ENCODE measurements at regions not wholly inside any gene's neighbourhood (a gene's known extent, or its start where the extent isn't known, plus 50 kb on each side); places are given as distances from the start of the nearest gene placed in this dataset.
A peak's percentile ranks its signal among the peaks of the same experiment; 100 is the strongest.
"Not testable (repeated sequence)": the region's sequence is repeated elsewhere in the genome, so short reads cannot be mapped to it uniquely, and the experiment has no call there.

DNA sequence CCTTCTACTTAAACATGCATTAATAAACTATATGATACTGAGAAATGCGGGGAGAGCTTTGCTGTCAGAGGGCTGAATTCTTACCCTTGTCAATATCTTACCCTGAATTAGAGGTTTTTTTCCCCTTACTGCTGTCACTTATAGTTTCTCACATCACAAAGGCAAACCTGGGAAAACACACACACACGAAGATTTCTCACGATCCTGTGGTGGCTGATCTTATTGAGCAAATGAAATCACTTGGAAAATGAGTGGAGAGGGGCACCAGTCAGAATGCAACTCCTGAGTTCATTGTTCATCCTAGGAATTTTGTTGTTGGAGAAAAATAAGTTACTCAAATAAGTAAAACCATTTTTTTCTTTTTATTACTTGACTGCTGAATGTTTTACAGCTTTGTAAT lies 673.6 kb downstream of the EDEM1 start:
- DNase-seq, result no peak

DNA sequence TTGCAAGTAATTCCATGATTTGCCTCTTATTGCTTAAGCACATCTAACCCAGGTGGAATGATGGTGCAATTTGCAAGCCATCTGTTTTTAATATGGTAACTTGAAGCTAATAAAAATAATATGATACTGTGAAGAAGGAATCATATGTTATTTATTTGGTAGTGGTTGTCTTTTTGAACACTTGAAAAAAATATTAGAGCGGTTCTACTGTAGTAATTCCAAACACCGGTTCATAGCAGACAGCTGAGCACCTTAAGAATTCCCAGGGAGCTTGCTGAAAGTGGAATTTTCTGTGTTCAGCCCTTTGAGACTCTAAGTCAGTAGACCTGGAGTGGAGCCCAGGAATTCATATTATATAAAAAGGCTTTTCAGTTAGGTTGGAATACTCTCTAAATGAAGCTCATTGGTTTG lies 687.4 kb downstream of the EDEM1 start:
- DNase-seq, result peak in 1 of 2 donors; percentile 68

GRCh38 chr3:5888851-5889250 lies 701.3 kb downstream of the EDEM1 start:
- no peak for DNase-seq

GRCh38 chr3:5889374-5889773 lies 701.9 kb downstream of the EDEM1 start:
- DNase-seq, result no peak

DNA sequence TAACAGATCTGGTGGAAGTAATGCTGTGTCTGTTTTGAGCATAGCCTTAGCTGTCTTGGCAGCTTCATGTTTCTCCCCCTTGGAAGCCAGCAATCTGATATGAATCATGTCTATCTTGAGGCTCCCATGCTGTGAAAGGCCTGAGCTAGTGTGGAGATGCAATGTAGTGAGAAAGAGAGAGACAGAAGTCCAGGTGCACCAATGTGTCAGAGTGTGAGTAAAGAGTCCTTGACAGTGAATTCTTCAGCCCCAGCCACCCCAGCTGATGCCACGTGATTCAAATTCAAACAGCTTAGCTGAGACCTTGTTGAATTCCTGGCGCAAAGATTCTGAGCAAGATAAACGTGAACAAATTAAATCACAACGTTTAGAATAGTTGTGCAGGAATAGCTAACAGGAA lies 704.2 kb downstream of the EDEM1 start:
- no peak for DNase-seq

DNA sequence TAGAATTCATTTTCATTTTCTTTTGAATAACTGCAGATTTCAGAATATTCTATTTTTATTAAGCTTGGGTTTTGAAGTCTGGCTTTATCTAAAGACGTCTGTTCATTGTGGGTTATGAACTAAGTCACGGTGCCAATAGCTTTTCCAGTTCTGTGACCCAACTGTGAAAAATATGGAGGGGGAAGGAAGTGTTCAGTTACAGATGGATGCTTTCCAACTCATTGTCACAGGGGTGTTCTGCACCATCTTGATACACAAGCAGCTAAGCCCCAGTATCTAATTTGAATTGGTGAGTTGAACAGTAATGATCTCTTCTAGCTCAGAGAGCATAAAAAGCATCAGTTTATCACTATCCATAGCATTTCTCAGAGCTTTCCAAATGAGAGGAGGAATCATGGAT lies 710.6 kb downstream of the EDEM1 start:
- no peak for DNase-seq

DNA sequence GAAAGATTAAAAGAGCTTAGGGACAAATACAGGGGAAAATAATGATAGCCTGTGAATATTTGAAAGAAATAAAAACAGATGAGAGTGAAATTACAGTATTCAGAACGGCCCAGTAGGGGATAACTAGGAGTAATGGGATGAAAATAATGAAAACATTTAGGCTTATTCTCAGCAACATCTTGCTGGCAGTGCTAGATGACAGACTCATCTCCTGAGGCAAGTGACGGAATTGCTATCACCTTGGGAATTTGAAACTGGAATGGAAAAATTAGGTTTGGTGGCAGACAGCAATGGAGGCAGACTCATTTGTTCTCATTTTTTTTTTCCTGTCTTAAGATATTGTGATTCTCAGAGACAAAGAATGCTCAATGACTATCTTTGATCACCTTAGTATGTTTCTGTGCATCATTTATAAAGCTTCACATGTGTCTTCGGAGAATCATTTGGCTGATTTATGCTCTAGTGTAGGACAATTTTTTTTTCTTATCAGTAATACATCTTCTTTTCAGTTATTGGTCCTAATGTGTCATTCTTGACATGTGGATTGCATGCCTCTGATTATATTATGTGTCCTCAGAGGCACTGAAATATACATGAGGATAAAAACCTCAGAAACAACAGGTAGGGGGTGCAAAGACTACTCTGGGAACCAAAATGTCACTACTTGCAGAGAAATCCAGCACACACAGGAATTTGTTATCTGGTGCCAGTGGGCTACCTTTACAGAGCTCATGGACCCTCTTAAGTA lies 711.7 kb downstream of the EDEM1 start:
- no peak for DNase-seq

- DNase-seq, result no peak
These were observed 730.4 kb downstream of the EDEM1 start for GRCh38 chr3:5917932-5918331.

DNA sequence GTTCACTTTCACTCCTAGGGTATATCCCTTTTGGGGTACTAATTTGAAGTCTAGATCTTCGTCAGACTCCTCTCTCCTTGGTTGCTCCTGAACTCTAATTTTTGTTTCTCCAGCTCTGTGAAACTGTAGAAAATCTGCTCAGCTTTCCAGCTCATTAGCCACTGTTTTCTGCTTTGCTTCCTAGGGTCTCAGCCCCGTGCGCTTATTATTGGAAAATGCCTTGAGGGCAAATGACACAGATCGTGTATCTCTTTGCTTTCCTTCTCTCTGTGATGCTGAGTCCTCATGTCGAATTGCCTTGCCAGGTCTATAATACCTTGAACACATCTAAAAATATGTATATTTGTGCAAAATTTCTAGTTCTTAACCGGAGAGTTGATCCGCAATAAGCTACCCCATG lies 731.1 kb downstream of the EDEM1 start:
- DNase-seq, result no peak

- no peak for DNase-seq
These were observed 741.5 kb downstream of the EDEM1 start for GRCh38 chr3:5929027-5929426.

GRCh38 chr3:5944061-5944460 lies 756.6 kb downstream of the EDEM1 start:
- DNase-seq, result not testable (repeated sequence)

DNA sequence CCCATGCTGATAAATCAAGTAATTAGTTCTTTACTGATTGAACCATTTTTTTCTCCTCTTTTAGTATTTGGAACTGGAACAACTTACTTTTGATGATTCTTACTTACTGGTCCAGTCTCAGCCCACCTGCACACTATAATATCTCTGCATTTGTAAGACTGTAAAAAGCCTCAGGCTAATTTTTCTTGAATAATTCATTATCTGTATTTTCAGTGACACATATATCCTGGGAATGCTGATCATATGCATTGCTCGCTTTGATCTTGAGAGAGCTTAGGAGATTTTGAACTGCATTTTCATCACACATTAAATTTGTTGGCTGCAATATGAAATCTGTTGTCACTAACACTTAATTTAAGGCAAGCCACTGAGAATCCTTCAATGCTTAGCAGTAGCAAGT lies 760.6 kb downstream of the EDEM1 start:
- DNase-seq, result no peak

DNA sequence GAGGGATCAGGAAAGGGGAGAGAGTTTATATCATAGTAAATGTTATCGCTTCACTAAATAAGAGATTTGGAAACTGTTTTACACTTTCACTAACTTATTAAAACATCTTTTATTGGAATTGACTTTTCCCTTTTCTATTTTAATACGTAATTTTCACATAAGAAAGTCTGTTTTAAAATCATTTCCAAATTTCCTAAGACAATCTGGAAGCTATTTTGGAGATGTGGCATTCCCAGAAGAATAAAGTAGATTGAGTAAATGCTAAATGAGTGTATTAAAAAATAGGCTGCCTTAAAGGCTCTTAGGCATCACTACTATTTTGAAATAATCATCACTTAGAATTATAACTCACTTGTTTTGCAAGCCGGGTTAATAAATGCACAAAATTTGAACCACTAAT lies 763.5 kb downstream of the EDEM1 start:
- no peak for DNase-seq

GRCh38 chr3:5972586-5972985 lies 785.1 kb downstream of the EDEM1 start:
- no peak for DNase-seq

GRCh38 chr3:5974630-5975322 lies 787.3 kb downstream of the EDEM1 start:
- no peak for DNase-seq

GRCh38 chr3:5977331-5977730 lies 789.8 kb downstream of the EDEM1 start:
- DNase-seq, result no peak

- DNase-seq, result no peak
These were observed 793.0 kb downstream of the EDEM1 start for GRCh38 chr3:5980475-5980874.

GRCh38 chr3:5994651-5995050 lies 807.1 kb downstream of the EDEM1 start:
- no peak for DNase-seq

GRCh38 chr3:6018456-6018855 lies 830.9 kb downstream of the EDEM1 start:
- no peak for DNase-seq

DNA sequence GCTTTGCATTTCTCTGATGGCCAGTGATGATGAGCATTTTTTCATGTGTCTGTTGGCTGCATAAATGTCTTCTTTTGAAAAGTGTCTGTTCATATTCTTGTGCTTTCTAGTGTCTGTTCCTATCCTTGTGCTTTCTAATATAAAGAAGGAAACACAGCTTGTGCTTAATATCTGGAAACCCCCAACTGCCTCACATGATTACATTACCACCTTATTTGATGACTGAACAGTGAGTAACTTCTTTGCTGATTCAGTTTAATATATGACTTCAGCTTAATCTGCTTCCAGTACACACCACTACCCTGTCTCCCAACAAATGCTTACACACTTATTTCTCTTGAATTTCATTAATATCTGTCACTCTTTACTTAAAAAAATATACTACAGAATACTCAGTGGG lies 835.1 kb downstream of the EDEM1 start:
- no peak for DNase-seq

- no peak for DNase-seq
These were observed 835.9 kb upstream of the GRM7 start for GRCh38 chr3:6025032-6025431.

DNA sequence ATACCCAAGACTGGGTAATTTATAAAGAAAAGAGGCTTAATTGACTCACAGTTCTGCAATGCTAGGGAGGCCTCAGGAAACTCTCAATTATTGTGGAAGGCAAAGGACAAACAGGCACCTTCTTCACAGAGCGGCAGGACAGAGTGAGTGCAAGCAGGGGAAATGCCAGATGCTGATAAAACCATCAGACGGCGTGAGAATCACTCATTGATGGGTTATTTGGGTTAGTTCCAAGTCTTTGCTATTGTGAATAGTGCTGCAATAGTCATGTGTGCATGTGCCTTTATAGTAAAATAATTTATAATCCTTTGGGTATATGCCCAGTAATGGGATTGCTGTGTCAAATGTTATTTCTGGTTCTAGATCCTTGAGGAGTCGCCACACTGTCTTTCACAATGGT lies 830.3 kb upstream of the GRM7 start:
- DNase-seq, result not testable (repeated sequence)

DNA sequence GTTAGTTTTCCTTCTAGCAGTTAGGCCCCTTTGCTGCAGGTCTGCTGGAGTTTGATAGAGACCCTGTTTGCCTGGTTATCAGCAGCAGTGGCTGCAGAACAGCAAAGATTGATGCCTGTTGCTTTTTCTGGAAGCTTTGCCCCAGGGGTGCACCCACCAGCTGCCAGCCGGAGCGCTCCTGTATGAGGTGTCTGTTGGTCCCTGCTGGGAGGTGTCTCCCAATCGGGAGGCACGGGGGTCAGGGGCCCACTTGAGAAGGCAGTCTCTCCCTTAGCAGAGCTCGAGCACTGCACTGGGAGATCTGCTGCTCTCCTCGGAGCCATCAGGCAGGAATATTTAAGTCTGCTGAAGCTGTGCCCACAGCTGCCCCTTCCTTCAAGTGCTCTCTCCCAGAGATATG lies 825.3 kb upstream of the GRM7 start:
- no peak for DNase-seq

- DNase-seq, result no peak
These were observed 820.9 kb upstream of the GRM7 start for GRCh38 chr3:6039971-6040370.

DNA sequence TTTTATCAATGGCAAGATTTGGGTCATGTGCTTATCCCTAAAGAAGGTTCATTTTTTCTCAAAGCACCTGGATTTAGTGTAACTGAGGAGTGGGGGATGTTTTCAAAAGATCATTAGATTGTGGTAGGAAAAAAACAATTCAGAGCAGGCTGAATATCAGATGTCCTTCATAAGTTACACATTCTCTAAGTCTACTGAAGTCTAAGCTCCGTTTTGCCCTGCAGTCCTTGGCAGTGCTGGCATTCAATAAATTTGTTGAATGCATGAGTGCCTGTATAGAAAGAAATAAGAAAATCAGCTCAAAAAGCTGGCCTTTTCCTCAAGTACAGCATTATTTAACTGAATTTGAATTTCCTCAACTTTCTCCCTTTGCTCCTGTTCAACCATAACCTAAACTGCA lies 819.0 kb upstream of the GRM7 start:
- DNase-seq, result no peak

All from hippocampal formation (tissue), 2 donors.